ENCODE measurements at regions not wholly inside any gene's neighbourhood (a gene's known extent, or its start where the extent isn't known, plus 50 kb on each side); places are given as distances from the start of the nearest gene placed in this dataset.

DNA sequence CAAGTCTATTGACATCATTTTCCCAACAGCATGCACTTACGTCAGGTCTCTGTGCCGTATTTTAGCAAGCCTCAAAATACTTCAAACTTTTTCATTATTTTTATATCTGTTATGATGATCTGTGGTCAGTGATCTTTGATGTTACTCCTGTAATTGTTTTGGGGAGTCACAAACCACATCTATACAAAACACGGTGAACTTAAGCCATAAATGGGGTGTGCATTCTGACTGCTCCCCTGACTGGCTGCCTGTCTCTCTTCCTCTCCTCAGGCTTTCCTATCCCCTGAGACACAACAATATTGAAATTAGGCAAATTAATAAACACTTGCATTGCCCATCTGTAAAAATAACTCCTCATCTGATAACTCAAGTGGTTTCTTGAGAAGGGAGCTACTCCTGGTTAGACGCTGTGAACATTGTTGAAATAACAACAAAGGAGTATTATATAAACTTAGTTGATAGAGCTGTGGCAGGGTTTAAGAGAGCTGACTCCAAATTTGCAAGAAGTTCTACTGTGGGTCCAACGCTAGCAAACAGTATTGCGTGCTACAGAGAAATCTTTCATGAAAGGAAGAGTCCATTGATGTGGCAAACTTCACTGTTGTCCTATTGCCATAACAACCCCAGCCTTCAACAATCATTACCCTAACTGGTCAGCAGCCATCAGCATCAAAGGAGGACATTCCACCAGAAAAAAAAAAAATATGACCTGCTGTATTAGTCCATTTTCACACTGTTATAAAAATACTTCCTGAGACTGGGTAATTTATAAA is 105.8 kb upstream of the DSCAM start:
- DNase-seq (ENCODE audit: low spot score in 2 of 2): no peak
- Histone ChIP-seq H3K36me3 (no peaks in the 10 kb centered on the region), H3K27me3 (no peaks in the 10 kb centered on the region), H3K27ac (no peak overlapping the region), H3K4me1 (no peaks in the 10 kb centered on the region), H3K4me3 (no peak overlapping the region), H3K9me3 (no peaks in the 10 kb centered on the region)
- intact Hi-C loops (cut with DNase I): no loop called here
- TF ChIP-seq, protein P1, sequence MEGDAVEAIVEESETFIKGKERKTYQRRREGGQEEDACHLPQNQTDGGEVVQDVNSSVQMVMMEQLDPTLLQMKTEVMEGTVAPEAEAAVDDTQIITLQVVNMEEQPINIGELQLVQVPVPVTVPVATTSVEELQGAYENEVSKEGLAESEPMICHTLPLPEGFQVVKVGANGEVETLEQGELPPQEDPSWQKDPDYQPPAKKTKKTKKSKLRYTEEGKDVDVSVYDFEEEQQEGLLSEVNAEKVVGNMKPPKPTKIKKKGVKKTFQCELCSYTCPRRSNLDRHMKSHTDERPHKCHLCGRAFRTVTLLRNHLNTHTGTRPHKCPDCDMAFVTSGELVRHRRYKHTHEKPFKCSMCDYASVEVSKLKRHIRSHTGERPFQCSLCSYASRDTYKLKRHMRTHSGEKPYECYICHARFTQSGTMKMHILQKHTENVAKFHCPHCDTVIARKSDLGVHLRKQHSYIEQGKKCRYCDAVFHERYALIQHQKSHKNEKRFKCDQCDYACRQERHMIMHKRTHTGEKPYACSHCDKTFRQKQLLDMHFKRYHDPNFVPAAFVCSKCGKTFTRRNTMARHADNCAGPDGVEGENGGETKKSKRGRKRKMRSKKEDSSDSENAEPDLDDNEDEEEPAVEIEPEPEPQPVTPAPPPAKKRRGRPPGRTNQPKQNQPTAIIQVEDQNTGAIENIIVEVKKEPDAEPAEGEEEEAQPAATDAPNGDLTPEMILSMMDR (IDR thresholded peaks at IDR 0.05): no peak

DNA sequence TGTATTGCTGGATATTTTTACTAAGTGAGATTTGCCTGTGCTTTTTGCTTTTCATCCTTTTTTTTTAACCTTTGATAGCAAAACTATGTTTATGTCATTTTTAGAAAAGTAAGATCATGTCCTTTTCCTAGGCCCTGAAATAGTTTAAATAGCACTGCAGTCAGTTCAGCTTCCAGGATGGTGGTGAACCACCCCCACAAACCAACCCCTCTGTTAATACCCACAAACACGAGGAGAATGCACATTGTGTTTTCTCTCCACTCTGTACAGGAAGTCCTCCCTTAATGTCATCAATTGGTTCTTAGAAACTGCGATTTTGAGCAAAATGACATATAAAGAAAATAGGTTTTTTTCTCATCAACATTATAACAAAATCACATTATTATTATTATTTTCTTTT is 117.7 kb upstream of the DSCAM start:
- no peaks in the 10 kb centered on the region for H3K36me3 ChIP-seq
- TF ChIP-seq, protein P1 (IDR thresholded peaks at IDR 0.05): no peak
- intact Hi-C loops (cut with DNase I): no loop called here

DNA sequence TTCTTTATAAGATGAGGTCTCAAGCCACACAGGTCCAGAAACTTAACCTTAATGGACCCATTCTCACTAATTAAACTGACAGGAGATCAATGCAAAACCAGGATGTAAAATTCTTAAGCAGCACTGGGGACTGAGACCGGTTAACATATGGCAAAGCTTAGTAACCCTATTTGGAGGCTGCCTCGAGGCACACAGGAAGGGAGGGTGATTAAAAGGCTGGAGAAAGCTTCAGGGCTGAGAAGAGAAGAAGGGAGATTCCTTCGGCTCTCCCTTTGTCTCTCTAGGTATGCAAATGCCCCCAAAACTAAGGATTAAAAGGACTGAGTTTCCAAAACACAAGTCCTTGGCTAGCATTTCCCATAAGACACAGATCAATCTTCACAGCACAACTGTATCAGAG is 120.8 kb upstream of the DSCAM start:
- Histone ChIP-seq H3K36me3 (no peaks in the 10 kb centered on the region), H3K27ac (no peak overlapping the region), H3K27me3 (no peaks in the 10 kb centered on the region), H3K4me3 (no peak overlapping the region), H3K9me3 (no peaks in the 10 kb centered on the region), H3K4me1 (no peaks in the 10 kb centered on the region)
- DNase-seq (ENCODE audit: low spot score in 2 of 2): no peak
- intact Hi-C loops (cut with DNase I): no loop called here
- TF ChIP-seq, protein P1 (IDR thresholded peaks at IDR 0.05): no peak

More for the DNA sequence above, 117.7 kb upstream of the DSCAM start:
- Histone ChIP-seq H3K9me3 (no peaks in the 10 kb centered on the region), H3K27ac (no peak overlapping the region), H3K27me3 (no peaks in the 10 kb centered on the region), H3K4me3 (no peak overlapping the region), H3K4me1 (no peaks in the 10 kb centered on the region)
- no peak for DNase-seq (ENCODE audit: low spot score in 2 of 2)

DNA sequence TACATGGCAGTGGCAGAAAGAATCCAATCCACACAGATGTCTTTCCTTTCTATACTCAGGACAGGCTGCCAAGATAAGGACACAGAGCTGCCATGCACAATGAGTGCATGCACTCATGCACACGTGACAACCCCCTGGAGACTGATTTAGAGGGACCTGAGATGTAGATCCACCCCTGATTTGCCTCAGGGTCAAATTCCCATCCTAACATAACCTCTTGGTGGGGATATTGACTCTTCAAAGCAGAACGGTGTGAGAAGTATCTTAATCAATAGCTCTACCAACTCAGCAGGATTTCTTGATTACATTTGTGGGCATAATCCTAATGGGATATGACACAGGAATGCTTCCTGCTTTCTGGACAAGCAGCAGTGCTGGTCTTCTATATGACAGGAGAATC is 125.2 kb upstream of the DSCAM start:
- Histone ChIP-seq H3K36me3 (no peaks in the 10 kb centered on the region), H3K27me3 (no peaks in the 10 kb centered on the region), H3K4me3 (no peak overlapping the region), H3K27ac (no peak overlapping the region), H3K4me1 (no peaks in the 10 kb centered on the region), H3K9me3 (no peaks in the 10 kb centered on the region)
- intact Hi-C loops (cut with DNase I): no loop called here
- TF ChIP-seq, protein P1 (IDR thresholded peaks at IDR 0.05): no peak
- no peak for DNase-seq (ENCODE audit: low spot score in 2 of 2)

DNA sequence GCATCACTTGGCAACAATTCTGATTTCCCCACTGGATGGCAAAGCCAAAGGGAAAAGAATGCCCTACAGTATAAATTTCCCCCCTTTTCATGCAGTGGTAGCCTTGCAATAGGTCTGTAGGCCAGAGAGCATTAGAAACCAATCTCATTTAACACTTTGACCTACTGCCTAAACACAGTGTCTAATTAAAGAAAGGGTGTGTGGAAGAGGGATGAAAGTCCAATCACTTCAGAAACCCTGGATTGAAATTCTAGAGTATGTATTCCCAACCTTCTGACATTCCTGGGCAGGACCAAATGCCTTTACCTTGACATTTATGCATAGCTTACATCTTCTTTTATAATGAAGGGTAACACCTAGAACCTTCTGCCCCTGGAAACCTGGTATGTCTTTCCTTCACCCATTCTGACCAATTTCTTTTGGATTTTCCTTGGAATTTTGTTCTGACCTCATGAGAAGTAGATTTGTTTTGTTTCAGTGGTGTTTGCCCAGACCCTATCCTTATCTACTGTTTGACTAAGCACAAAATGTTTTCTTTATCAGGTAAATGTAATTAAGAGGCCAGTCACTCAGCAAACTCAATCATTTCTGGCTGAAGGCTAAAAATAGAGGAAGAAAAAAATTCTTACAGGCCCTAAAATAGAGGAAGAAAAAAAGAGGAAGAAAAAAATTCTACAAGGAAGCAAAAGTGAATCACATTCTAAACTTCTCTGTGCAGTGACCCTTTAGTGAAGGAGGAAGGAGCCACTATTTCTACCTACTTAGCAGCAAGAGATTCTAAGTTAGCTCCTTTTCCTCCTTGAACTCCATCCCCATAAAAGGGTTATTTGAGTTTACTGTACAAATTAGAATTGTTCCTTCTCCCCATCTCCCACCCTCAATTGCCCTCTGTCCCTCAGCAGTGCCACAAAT is 129.5 kb upstream of the DSCAM start:
- Histone ChIP-seq H3K9me3 (no peaks in the 10 kb centered on the region), H3K4me3 (no peak overlapping the region), H3K27me3 (no peaks in the 10 kb centered on the region), H3K36me3 (no peaks in the 10 kb centered on the region), H3K27ac (no peak overlapping the region), H3K4me1 (no peaks in the 10 kb centered on the region)
- DNase-seq (ENCODE audit: low spot score in 2 of 2): no peak
- TF ChIP-seq, protein P1 (IDR thresholded peaks at IDR 0.05): no peak
- intact Hi-C loops (cut with DNase I): no loop called here
